ENCODE measurements at regions not wholly inside any gene's neighbourhood (a gene's known extent, or its start where the extent isn't known, plus 50 kb on each side); places are given as distances from the start of the nearest gene placed in this dataset.

DNA sequence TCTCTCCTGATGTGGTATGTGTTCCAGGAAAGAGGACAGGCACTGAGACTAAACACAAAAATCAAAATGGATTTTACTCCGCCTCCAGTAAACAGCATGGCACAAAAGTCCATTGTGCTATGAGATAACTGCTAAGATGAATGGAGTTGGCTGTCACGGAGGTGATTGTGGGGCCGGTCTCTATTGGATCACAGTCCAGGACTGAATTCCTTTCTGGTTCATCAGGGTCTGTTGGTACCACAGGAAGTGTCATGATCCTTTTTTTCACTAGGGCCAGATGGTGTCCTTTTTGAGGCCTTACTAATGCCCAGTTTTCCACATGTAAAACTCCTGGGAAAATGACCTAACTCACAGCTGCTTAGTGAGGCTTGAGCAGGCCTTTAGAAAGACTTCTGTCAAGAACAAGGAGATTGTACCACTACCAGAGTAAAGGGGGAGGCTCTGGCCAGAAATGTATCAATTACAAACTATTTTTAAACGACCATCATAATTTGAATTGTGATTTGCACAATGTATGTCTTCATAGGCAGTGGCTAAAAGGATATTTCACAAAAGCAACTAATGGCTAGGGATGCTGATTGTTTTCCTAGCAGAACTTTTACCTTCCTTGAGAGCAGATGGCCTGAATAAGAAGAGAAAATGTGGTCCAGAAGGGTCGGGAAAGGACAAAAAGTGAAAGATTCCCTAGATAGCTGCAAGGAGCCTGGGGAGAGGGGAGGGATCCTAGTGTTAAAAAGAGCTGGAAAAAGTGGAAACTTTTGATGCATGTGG, 192.2 kb upstream of the POU3F2 start:
- H3K27me3 ChIP-seq (ENCODE audit: control insufficient read depth, insufficient read depth, low read length, poor library complexity, severe bottlenecking): no peaks in the 10 kb centered on the region
- Mint-ChIP-seq H3K27ac (no peak overlapping the region), H3K9me3 (no peaks in the 10 kb centered on the region), H3K27me3 (ENCODE audit: insufficient read depth) (no peaks in the 10 kb centered on the region), H3K4me1 (peaks cover 20% of the 10 kb centered on the region), H3K36me3 (ENCODE audit: low read depth) (no peaks in the 10 kb centered on the region), H3K4me3 (no peak overlapping the region)
- no peaks in the 10 kb centered on the region for H3K36me3 ChIP-seq (ENCODE audit: control insufficient read depth, insufficient read depth, low read length)
- peak overlapping the region; percentile 94 for H3K27ac ChIP-seq (ENCODE audit: low read depth, low read length)
- WGBS, 2 experiments (ENCODE audit: insufficient coverage in 1 of 2, insufficient read length in 1 of 2): 54 to 67% methylated on average over 4 to 5 of the region's 5 CpGs
- H3K9me3 ChIP-seq (ENCODE audit: control insufficient read depth, low read length): no peaks in the 10 kb centered on the region
- peaks cover 12% of the 10 kb centered on the region for H3K4me1 ChIP-seq (ENCODE audit: control insufficient read depth, insufficient read depth, low read length)
- TF ChIP-seq, protein P1, sequence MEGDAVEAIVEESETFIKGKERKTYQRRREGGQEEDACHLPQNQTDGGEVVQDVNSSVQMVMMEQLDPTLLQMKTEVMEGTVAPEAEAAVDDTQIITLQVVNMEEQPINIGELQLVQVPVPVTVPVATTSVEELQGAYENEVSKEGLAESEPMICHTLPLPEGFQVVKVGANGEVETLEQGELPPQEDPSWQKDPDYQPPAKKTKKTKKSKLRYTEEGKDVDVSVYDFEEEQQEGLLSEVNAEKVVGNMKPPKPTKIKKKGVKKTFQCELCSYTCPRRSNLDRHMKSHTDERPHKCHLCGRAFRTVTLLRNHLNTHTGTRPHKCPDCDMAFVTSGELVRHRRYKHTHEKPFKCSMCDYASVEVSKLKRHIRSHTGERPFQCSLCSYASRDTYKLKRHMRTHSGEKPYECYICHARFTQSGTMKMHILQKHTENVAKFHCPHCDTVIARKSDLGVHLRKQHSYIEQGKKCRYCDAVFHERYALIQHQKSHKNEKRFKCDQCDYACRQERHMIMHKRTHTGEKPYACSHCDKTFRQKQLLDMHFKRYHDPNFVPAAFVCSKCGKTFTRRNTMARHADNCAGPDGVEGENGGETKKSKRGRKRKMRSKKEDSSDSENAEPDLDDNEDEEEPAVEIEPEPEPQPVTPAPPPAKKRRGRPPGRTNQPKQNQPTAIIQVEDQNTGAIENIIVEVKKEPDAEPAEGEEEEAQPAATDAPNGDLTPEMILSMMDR (conservative IDR thresholded peaks at IDR 0.05): no peak
- H3K4me3 ChIP-seq (ENCODE audit: low read length): no peak overlapping the region
- DNase-seq: no peak
- no peak overlapping the region for H3K9ac ChIP-seq (ENCODE audit: extremely low read depth, low read length, poor library complexity, severe bottlenecking)

DNA sequence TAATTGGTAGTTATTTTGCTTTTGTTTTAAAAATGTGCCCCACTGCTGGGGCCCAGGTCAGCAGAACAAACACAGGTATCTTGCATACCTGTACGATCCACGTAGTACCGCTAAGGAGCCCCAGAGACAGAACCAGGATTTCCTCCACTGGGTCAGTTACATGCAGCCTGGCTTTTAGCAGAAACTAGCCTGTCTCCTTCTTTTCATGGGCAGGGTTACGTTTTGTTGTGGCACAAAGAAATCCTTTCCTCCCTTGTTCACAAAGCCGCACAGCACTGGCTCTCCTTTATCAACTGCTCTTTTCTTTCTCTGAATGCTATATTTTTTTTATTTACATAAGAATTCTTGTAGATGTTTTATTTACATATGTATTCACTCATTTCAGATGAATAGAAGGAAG, 190.3 kb upstream of the POU3F2 start:
- no peak overlapping the region for H3K4me3 Mint-ChIP-seq
- no peak overlapping the region for H3K27ac Mint-ChIP-seq
- H3K36me3 Mint-ChIP-seq (ENCODE audit: low read depth): no peaks in the 10 kb centered on the region
- Histone ChIP-seq H3K4me1 (ENCODE audit: control insufficient read depth, insufficient read depth, low read length) (peaks cover 12% of the 10 kb centered on the region), H3K4me3 (ENCODE audit: low read length) (no peak overlapping the region), H3K9ac (ENCODE audit: extremely low read depth, low read length, poor library complexity, severe bottlenecking) (no peak overlapping the region), H3K36me3 (ENCODE audit: control insufficient read depth, insufficient read depth, low read length) (no peaks in the 10 kb centered on the region), H3K9me3 (ENCODE audit: control insufficient read depth, low read length) (no peaks in the 10 kb centered on the region), H3K27ac (ENCODE audit: low read depth, low read length) (peak overlapping the region; percentile 88), H3K27me3 (ENCODE audit: control insufficient read depth, insufficient read depth, low read length, poor library complexity, severe bottlenecking) (no peaks in the 10 kb centered on the region)
- H3K27me3 Mint-ChIP-seq (ENCODE audit: insufficient read depth): no peaks in the 10 kb centered on the region
- WGBS, 2 experiments (ENCODE audit: insufficient coverage in 1 of 2, insufficient read length in 1 of 2): 41 to 72% methylated on average over 2 to 5 of the region's 5 CpGs
- DNase-seq: no peak
- H3K9me3 Mint-ChIP-seq: no peaks in the 10 kb centered on the region
- H3K4me1 Mint-ChIP-seq: peaks cover 23% of the 10 kb centered on the region
- TF ChIP-seq, protein P1 (conservative IDR thresholded peaks at IDR 0.05): no peak

DNA sequence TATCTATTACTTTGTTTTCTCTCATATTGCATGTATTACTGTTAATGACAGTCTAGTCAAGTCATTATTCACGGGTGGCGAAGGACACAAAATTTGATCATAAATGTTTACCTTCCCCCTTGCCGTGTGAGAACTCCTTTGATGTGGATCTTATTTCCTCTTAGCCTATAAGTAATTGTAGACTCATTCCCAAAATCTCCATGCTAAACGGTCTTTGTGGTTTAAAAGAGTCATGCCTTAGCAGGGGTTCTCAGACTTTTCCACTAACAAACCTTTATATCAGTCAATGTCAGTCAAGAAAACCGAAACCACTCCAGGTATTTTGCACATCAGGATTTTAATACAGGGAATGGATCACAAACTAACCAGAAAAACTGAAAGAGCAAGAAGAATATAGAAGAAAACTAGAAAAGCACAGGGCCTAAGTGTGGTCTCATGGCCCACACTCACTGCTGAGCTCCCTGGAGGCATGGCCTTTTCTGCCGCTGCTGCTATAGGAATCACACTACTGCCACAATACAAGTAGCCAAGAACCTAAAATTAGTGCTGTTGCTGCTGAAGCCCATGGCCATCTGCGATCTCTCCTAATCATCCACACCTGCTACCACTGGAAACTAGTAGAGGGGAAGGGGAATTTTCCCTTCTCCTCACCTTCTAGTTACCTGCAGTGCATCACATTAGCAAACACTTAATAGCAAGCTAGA, 186.0 kb upstream of the POU3F2 start:
- no peaks in the 10 kb centered on the region for H3K27me3 ChIP-seq (ENCODE audit: control insufficient read depth, insufficient read depth, low read length, poor library complexity, severe bottlenecking)
- no peaks in the 10 kb centered on the region for H3K36me3 Mint-ChIP-seq (ENCODE audit: low read depth)
- H3K9me3 Mint-ChIP-seq: no peaks in the 10 kb centered on the region
- no peaks in the 10 kb centered on the region for H3K36me3 ChIP-seq (ENCODE audit: control insufficient read depth, insufficient read depth, low read length)
- no peak overlapping the region for H3K9ac ChIP-seq (ENCODE audit: extremely low read depth, low read length, poor library complexity, severe bottlenecking)
- no peak overlapping the region for H3K27ac Mint-ChIP-seq
- H3K4me1 Mint-ChIP-seq: peaks cover 13% of the 10 kb centered on the region
- no peak overlapping the region for H3K27ac ChIP-seq (ENCODE audit: low read depth, low read length)
- no peak overlapping the region for H3K4me3 Mint-ChIP-seq
- H3K4me1 ChIP-seq (ENCODE audit: control insufficient read depth, insufficient read depth, low read length): peaks cover 7% of the 10 kb centered on the region
- no peaks in the 10 kb centered on the region for H3K27me3 Mint-ChIP-seq (ENCODE audit: insufficient read depth)
- no peak overlapping the region for H3K4me3 ChIP-seq (ENCODE audit: low read length)
- WGBS, 2 experiments (ENCODE audit: insufficient coverage in 1 of 2, insufficient read length in 1 of 2): 67 to 73% methylated on average over 2 to 7 of the region's 7 CpGs
- peak; percentile 55 for DNase-seq
- H3K9me3 ChIP-seq (ENCODE audit: control insufficient read depth, low read length): no peaks in the 10 kb centered on the region
- TF ChIP-seq, protein P1 (conservative IDR thresholded peaks at IDR 0.05): no peak
